ENCODE measurements at regions not wholly inside any gene's neighbourhood (a gene's known extent, or its start where the extent isn't known, plus 50 kb on each side); places are given as distances from the start of the nearest gene placed in this dataset.

GRCh38 chr4:124783847-124784246 is 71.3 kb upstream of the ANKRD50 start:
- TF ChIP-seq, protein P1, sequence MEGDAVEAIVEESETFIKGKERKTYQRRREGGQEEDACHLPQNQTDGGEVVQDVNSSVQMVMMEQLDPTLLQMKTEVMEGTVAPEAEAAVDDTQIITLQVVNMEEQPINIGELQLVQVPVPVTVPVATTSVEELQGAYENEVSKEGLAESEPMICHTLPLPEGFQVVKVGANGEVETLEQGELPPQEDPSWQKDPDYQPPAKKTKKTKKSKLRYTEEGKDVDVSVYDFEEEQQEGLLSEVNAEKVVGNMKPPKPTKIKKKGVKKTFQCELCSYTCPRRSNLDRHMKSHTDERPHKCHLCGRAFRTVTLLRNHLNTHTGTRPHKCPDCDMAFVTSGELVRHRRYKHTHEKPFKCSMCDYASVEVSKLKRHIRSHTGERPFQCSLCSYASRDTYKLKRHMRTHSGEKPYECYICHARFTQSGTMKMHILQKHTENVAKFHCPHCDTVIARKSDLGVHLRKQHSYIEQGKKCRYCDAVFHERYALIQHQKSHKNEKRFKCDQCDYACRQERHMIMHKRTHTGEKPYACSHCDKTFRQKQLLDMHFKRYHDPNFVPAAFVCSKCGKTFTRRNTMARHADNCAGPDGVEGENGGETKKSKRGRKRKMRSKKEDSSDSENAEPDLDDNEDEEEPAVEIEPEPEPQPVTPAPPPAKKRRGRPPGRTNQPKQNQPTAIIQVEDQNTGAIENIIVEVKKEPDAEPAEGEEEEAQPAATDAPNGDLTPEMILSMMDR (IDR thresholded peaks at IDR 0.05), result no peak
- TF ChIP-seq POLR2A (IDR thresholded peaks at IDR 0.05), result no peak
